HL-60 (cell line): ENCODE measurements at regions not wholly inside any gene's neighbourhood (a gene's known extent, or its start where the extent isn't known, plus 50 kb on each side); places are given as distances from the start of the nearest gene placed in this dataset.
"Not testable (repeated sequence)": the region's sequence is repeated elsewhere in the genome, so short reads cannot be mapped to it uniquely, and the experiment has no call there.

Source experiments
- DNase-seq, 2 experiments: peaks; one replicate each; pipeline ENCODE4 v3.0.0-alpha.2; 2010 to 2020; ENCODE audit warnings: low read depth in 1 of 2, low spot score in 1 of 2
- H3K27ac ChIP-seq: fragments of 250-450 bp; sonication (Bioruptor Pico); replicated peaks from 2 replicates; pipeline ENCODE4 v1.5.1; 2020; ENCODE audit warnings: mild to moderate bottlenecking, moderate library complexity
- H3K27me3 ChIP-seq: fragments of 250-450 bp; sonication (Bioruptor Pico); 2 replicates; pipeline ENCODE4 v1.5.1; 2021; ENCODE audit warnings: mild to moderate bottlenecking, moderate library complexity; ENCODE audit not compliant: insufficient read depth, poor library complexity, severe bottlenecking
- H3K4me3 ChIP-seq: replicated peaks from 2 replicates; pipeline ENCODE4 v1.5.1; 2011; ENCODE audit warnings: mild to moderate bottlenecking, control low read depth, low read length; ENCODE audit not compliant: insufficient read depth
- CTCF ChIP-seq: IDR thresholded peaks from one replicate; pipeline ENCODE4 v1.5.1; 2011; ENCODE audit warnings: low read length, control low read depth, inconsistent platforms; ENCODE audit not compliant: insufficient read depth
- GABPA ChIP-seq: IDR thresholded peaks from 2 replicates; pipeline ENCODE4 v1.6.1; 2012; ENCODE audit warnings: low read depth
- POLR2AphosphoS5 ChIP-seq: IDR thresholded peaks from 2 replicates; pipeline ENCODE4 v1.6.1; 2012; ENCODE audit warnings: low read depth
- SPI1 ChIP-seq: IDR thresholded peaks from 2 replicates; pipeline ENCODE4 v1.6.1; 2012; ENCODE audit warnings: low read depth, mild to moderate bottlenecking, borderline replicate concordance
- TF ChIP-seq, protein P1 (sequence below): IDR thresholded peaks from 2 replicates; pipeline ENCODE4 v1.6.1; 2012; ENCODE audit warnings: low read depth; ENCODE audit not compliant: insufficient replicate concordance

- no peak overlapping the region for H3K27ac ChIP-seq
- no peak overlapping the region for H3K4me3 ChIP-seq
- no peaks in the 10 kb centered on the region for H3K27me3 ChIP-seq
- DNase-seq: no peak
- no peak for TF ChIP-seq GABPA
- TF ChIP-seq CTCF: no peak
- TF ChIP-seq POLR2AphosphoS5: no peak
- no peak for TF ChIP-seq SPI1
- TF ChIP-seq, protein P1, sequence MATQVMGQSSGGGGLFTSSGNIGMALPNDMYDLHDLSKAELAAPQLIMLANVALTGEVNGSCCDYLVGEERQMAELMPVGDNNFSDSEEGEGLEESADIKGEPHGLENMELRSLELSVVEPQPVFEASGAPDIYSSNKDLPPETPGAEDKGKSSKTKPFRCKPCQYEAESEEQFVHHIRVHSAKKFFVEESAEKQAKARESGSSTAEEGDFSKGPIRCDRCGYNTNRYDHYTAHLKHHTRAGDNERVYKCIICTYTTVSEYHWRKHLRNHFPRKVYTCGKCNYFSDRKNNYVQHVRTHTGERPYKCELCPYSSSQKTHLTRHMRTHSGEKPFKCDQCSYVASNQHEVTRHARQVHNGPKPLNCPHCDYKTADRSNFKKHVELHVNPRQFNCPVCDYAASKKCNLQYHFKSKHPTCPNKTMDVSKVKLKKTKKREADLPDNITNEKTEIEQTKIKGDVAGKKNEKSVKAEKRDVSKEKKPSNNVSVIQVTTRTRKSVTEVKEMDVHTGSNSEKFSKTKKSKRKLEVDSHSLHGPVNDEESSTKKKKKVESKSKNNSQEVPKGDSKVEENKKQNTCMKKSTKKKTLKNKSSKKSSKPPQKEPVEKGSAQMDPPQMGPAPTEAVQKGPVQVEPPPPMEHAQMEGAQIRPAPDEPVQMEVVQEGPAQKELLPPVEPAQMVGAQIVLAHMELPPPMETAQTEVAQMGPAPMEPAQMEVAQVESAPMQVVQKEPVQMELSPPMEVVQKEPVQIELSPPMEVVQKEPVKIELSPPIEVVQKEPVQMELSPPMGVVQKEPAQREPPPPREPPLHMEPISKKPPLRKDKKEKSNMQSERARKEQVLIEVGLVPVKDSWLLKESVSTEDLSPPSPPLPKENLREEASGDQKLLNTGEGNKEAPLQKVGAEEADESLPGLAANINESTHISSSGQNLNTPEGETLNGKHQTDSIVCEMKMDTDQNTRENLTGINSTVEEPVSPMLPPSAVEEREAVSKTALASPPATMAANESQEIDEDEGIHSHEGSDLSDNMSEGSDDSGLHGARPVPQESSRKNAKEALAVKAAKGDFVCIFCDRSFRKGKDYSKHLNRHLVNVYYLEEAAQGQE: no peak
Measured at GRCh38 chr3:87489892-87490291, 213.5 kb upstream of the POU1F1 start.

- Histone ChIP-seq H3K4me3 (no peak overlapping the region), H3K27ac (no peak overlapping the region), H3K27me3 (no peaks in the 10 kb centered on the region)
- TF ChIP-seq CTCF (no peak), POLR2AphosphoS5 (no peak), GABPA (no peak), SPI1 (no peak)
- TF ChIP-seq, protein P1: no peak
- no peak for DNase-seq
Measured at GRCh38 chr3:87488765-87489164, 212.4 kb upstream of the POU1F1 start.

DNA sequence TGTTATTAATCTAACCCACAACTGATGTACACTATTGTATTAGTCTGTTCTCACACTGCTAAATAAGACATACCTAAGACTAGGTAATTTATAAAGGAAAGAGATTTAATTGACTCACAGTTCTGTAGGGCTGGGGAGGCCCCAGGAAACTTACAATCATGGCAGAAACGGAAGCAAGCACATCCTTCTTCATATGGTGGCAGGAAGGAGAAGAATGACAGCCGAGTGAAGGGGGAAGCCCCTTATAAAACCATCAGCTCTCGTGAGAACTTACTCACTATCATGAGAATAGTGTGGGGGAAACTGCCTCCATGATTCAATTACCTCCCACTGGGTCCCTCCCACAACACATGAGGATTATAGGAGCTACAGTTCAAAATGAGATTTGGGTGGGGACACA, 210.3 kb upstream of the POU1F1 start:
- H3K27me3 ChIP-seq, H3K4me3 ChIP-seq, DNase-seq, H3K27ac ChIP-seq: not testable (repeated sequence)

GRCh38 chr3:87486115-87486514, 209.7 kb upstream of the POU1F1 start:
- TF ChIP-seq, protein P1: no peak
- TF ChIP-seq GABPA (no peak), POLR2AphosphoS5 (no peak), CTCF (no peak), SPI1 (no peak)
- no peak for DNase-seq
- H3K27ac ChIP-seq: no peak overlapping the region
- no peaks in the 10 kb centered on the region for H3K27me3 ChIP-seq
- H3K4me3 ChIP-seq: no peak overlapping the region
